Activated T-cell treated with anti-CD3 and anti-CD28 coated beads, Interleukin-2, amount 50 U/mL, for 72 hours (primary cell): ENCODE measurements at regions not wholly inside any gene's neighbourhood (a gene's known extent, or its start where the extent isn't known, plus 50 kb on each side); places are given as distances from the start of the nearest gene placed in this dataset.

Experiments
- ATAC-seq, 2 donors: fragments of 150-1000 bp; cut with Tn5 transposase; replicated peaks in 1 of 2; 2 replicates each; pipeline ENCODE4 v1.10.0; 2021; ENCODE audit warnings: moderate library complexity in 2 of 2, mild to moderate bottlenecking in 1 of 2
- DNase-seq, 2 donors: peaks; one replicate each; pipeline ENCODE4 v3.0.0; 2021 to 2022; ENCODE audit warnings: mixed read lengths in 1 of 2
- H3K27ac Mint-ChIP-seq: one replicate; pipeline ENCODE4 v1.8.0; 2022; ENCODE audit warnings: mild to moderate bottlenecking, moderate library complexity, mixed read lengths
- H3K27me3 Mint-ChIP-seq: one replicate; pipeline ENCODE4 v1.8.0; 2022; ENCODE audit warnings: low read depth, mixed read lengths
- H3K36me3 Mint-ChIP-seq, 2 donors: one replicate each; pipeline ENCODE4 v1.8.0; 2022; ENCODE audit warnings: mixed read lengths in 2 of 2, mild to moderate bottlenecking in 1 of 2; ENCODE audit not compliant: insufficient read depth in 2 of 2
- H3K4me1 Mint-ChIP-seq: one replicate; pipeline ENCODE4 v1.8.0; 2022; ENCODE audit warnings: low read depth, mixed read lengths
- H3K4me3 Mint-ChIP-seq, 2 donors: one replicate each; pipeline ENCODE4 v1.8.0; 2022; ENCODE audit warnings: mild to moderate bottlenecking in 2 of 2, mixed read lengths in 2 of 2, moderate library complexity in 2 of 2
- H3K9me3 Mint-ChIP-seq, 2 donors: one replicate each; pipeline ENCODE4 v1.8.0; 2022; ENCODE audit warnings: mixed read lengths in 2 of 2

DNA sequence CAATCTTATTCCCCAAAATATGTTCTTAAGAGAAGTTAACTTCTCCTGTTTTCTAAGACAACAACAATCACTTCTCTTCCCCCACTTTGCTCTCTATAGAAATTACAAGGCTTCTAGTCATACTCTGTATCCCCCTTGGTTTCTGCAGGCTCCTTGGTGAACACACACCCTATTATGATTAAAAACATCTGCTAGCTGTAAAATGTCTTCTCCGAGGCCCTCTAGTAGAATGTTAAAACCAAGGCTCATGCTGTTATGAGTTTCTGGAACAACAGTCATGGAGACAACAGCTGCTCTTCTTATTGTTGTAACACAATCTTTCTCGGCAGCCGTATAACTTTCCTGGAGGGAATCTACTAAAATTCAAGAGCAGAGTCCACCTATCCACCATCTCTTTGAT lies 397.5 kb upstream of the CCDC196 start:
- ATAC-seq: no peak
- Mint-ChIP-seq H3K27ac (no peak overlapping the region), H3K4me1 (no peaks in the 10 kb centered on the region), H3K4me3 (no peak overlapping the region), H3K9me3 (peaks cover 0 to 1% of the 10 kb centered on the region in 2 donors), H3K27me3 (peaks cover 14% of the 10 kb centered on the region), H3K36me3 (no peaks in the 10 kb centered on the region)
- DNase-seq: no peak

DNA sequence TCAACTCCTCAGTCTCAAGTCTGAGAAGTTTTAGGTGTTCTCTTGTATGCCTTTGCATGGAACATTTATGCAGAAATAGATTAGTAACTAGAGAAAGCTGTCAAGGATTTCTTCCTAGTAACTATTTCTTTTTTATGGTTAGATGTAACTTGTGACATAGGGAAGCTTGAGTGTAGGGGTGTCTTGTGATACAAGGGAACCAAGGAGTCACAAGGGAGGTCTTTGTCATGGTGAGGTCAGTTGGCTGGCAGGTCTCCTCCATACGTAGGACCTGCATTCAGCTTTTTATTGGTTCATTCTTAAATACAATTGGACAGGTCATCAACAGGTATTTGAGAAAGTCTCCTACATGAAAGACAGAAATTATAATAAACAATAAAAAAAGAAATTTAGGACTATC lies 394.0 kb upstream of the CCDC196 start:
- no peaks in the 10 kb centered on the region for H3K9me3 Mint-ChIP-seq
- H3K4me3 Mint-ChIP-seq: no peak overlapping the region
- peaks cover 12% of the 10 kb centered on the region for H3K27me3 Mint-ChIP-seq
- no peaks in the 10 kb centered on the region for H3K4me1 Mint-ChIP-seq
- no peak overlapping the region for H3K27ac Mint-ChIP-seq
- no peak for ATAC-seq
- no peak for DNase-seq
- no peaks in the 10 kb centered on the region for H3K36me3 Mint-ChIP-seq

- H3K27ac Mint-ChIP-seq: no peak overlapping the region
- no peaks in the 10 kb centered on the region for H3K4me1 Mint-ChIP-seq
- peaks cover 18% of the 10 kb centered on the region for H3K27me3 Mint-ChIP-seq
These were observed 393.4 kb upstream of the CCDC196 start for GRCh38 chr14:66092748-66093147.

GRCh38 chr14:66094001-66094727 lies 392.0 kb upstream of the CCDC196 start:
- DNase-seq: no peak
- H3K9me3 Mint-ChIP-seq: no peaks in the 10 kb centered on the region
- H3K27ac Mint-ChIP-seq: no peak overlapping the region
- H3K4me1 Mint-ChIP-seq: no peaks in the 10 kb centered on the region
- no peaks in the 10 kb centered on the region for H3K36me3 Mint-ChIP-seq
- no peak overlapping the region for H3K4me3 Mint-ChIP-seq
- peaks cover 20% of the 10 kb centered on the region for H3K27me3 Mint-ChIP-seq
- ATAC-seq: no peak

More at GRCh38 chr14:66092748-66093147, 393.4 kb upstream of the CCDC196 start:
- Mint-ChIP-seq H3K36me3 (no peaks in the 10 kb centered on the region), H3K4me3 (no peak overlapping the region), H3K9me3 (no peaks in the 10 kb centered on the region)
- DNase-seq (no peak), ATAC-seq (no peak)

GRCh38 chr14:66099451-66099850 lies 386.7 kb upstream of the CCDC196 start:
- no peak for DNase-seq
- Mint-ChIP-seq H3K27me3 (peaks cover 35% of the 10 kb centered on the region), H3K4me3 (no peak overlapping the region), H3K4me1 (peaks cover 13% of the 10 kb centered on the region), H3K36me3 (no peaks in the 10 kb centered on the region), H3K9me3 (no peaks in the 10 kb centered on the region), H3K27ac (no peak overlapping the region)
- ATAC-seq: no peak

DNA sequence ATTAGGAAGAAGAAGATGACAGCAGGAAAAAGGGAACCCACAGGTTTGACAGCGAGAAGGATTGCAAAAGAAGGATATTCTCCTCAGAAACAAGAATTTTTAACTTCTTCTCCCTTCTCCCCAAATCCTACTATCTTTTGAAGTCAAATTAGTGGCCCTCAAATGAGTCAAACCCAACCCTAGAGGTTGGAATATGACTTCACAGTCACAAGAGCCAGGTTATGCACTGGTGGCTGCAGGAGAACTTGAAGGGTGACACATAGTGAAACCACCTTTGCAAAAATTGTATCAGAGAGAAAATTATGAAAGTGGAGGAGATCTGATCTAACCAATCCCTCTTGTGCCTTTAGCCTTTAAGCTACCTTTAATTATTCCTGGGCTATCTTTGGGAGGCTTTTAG lies 386.2 kb upstream of the CCDC196 start:
- no peaks in the 10 kb centered on the region for H3K9me3 Mint-ChIP-seq
- DNase-seq (peak; percentile 14 to 16), ATAC-seq (peak; percentile 90 to 96)
- no peak overlapping the region for H3K4me3 Mint-ChIP-seq
- H3K27me3 Mint-ChIP-seq: peaks cover 35% of the 10 kb centered on the region
- H3K36me3 Mint-ChIP-seq: no peaks in the 10 kb centered on the region
- peaks cover 13% of the 10 kb centered on the region for H3K4me1 Mint-ChIP-seq
- H3K27ac Mint-ChIP-seq: no peak overlapping the region

- Mint-ChIP-seq H3K36me3 (no peaks in the 10 kb centered on the region), H3K27ac (no peak overlapping the region), H3K4me1 (peaks cover 22% of the 10 kb centered on the region), H3K27me3 (peaks cover 28% of the 10 kb centered on the region), H3K4me3 (no peak overlapping the region), H3K9me3 (no peaks in the 10 kb centered on the region)
- ATAC-seq (no peak), DNase-seq (no peak)
These were observed 384.5 kb upstream of the CCDC196 start for GRCh38 chr14:66101662-66102061.

DNA sequence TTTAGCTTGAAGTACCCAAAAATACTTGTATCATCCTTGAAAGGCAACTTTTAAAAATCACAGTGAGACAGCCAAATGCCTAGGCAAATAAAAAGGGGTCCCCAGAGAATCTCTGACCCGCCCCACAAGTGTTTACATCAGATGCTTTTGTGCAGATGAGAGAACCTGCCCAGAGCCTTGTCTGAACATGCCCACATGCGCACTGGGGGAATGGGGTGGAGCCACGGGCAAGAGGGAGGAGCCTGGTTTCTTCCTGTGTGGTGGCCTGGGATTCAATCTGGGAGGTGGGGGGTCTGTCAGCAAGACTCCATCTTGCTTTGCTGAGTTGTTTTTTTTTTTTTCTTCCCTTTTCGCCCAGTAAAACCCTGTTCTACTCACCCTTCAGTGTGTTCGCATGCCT lies 381.7 kb upstream of the CCDC196 start:
- no peak for ATAC-seq
- no peak for DNase-seq
- Mint-ChIP-seq H3K9me3 (no peaks in the 10 kb centered on the region), H3K27ac (no peak overlapping the region), H3K4me1 (peaks cover 21% of the 10 kb centered on the region), H3K27me3 (peaks cover 15% of the 10 kb centered on the region), H3K4me3 (no peak overlapping the region), H3K36me3 (no peaks in the 10 kb centered on the region)

GRCh38 chr14:66105815-66106214 lies 380.4 kb upstream of the CCDC196 start:
- no peak overlapping the region for H3K27ac Mint-ChIP-seq
- peaks cover 9% of the 10 kb centered on the region for H3K4me1 Mint-ChIP-seq
- peak; percentile 78 to 93 for ATAC-seq
- peak; percentile 11 to 27 for DNase-seq
- H3K36me3 Mint-ChIP-seq: no peaks in the 10 kb centered on the region
- H3K9me3 Mint-ChIP-seq: no peaks in the 10 kb centered on the region
- H3K4me3 Mint-ChIP-seq: no peak overlapping the region
- H3K27me3 Mint-ChIP-seq: peaks cover 15% of the 10 kb centered on the region

DNA sequence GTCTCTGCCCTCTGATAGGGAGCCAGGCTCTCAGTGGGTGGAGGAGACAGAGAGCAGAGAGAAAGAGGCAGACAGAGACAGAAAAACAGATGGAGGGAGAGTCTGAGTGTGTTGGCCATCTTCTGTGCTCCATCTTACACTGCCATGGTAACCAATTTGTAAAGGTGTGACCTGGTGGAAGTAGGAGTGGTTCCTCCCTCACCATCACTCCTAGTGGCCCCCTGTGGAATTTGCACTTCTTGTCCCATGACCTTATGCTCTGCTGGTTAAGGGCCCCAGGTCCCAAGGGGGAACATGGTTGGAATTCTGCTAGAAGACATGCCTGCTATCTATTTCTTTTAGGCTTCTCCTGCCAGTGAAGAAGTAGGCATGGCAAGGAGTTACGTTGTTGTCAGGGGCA lies 376.7 kb upstream of the CCDC196 start:
- Mint-ChIP-seq H3K27me3 (no peaks in the 10 kb centered on the region), H3K9me3 (no peaks in the 10 kb centered on the region), H3K27ac (no peak overlapping the region), H3K4me1 (peaks cover 9% of the 10 kb centered on the region), H3K36me3 (no peaks in the 10 kb centered on the region), H3K4me3 (no peak overlapping the region)
- DNase-seq: no peak
- no peak for ATAC-seq

DNA sequence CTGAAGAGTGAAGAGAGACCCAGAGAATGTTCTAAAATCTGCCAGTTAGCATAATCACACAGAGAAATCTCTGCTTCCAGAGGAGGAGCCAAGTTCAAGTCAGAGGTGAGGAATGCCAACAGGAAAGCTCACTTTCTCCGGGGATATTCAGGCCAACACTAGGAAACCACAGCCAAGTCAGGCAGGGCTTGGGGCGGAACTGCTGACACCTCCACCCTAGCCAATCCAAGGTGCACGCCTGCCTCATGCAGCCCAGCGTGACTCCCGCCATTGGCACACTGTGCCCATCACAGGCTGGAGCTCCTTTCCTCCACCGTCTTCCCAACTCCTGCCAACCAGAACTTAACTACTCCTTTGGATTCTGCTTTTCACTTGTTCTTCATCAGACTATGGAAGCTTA lies 374.3 kb upstream of the CCDC196 start:
- ATAC-seq: no peak

GRCh38 chr14:66114071-66114470 lies 372.1 kb upstream of the CCDC196 start:
- Mint-ChIP-seq H3K36me3 (no peaks in the 10 kb centered on the region), H3K4me3 (no peak overlapping the region), H3K4me1 (no peaks in the 10 kb centered on the region), H3K27ac (no peak overlapping the region), H3K9me3 (no peaks in the 10 kb centered on the region), H3K27me3 (no peaks in the 10 kb centered on the region)
- ATAC-seq (no peak), DNase-seq (no peak)

More for the DNA sequence above, 374.3 kb upstream of the CCDC196 start:
- Mint-ChIP-seq H3K27ac (no peak overlapping the region), H3K27me3 (no peaks in the 10 kb centered on the region), H3K9me3 (no peaks in the 10 kb centered on the region), H3K4me1 (no peaks in the 10 kb centered on the region), H3K4me3 (no peak overlapping the region), H3K36me3 (no peaks in the 10 kb centered on the region)
- DNase-seq: no peak

GRCh38 chr14:66115740-66116502 lies 370.2 kb upstream of the CCDC196 start:
- no peaks in the 10 kb centered on the region for H3K9me3 Mint-ChIP-seq
- H3K4me3 Mint-ChIP-seq: no peak overlapping the region
- H3K36me3 Mint-ChIP-seq: no peaks in the 10 kb centered on the region
- no peaks in the 10 kb centered on the region for H3K4me1 Mint-ChIP-seq
- H3K27ac Mint-ChIP-seq: no peak overlapping the region
- ATAC-seq (no peak), DNase-seq (no peak)
- no peaks in the 10 kb centered on the region for H3K27me3 Mint-ChIP-seq
